ENCODE measurements at regions not wholly inside any gene's neighbourhood (a gene's known extent, or its start where the extent isn't known, plus 50 kb on each side); places are given as distances from the start of the nearest gene placed in this dataset.
"Not testable (repeated sequence)": the region's sequence is repeated elsewhere in the genome, so short reads cannot be mapped to it uniquely, and the experiment has no call there.

DNA sequence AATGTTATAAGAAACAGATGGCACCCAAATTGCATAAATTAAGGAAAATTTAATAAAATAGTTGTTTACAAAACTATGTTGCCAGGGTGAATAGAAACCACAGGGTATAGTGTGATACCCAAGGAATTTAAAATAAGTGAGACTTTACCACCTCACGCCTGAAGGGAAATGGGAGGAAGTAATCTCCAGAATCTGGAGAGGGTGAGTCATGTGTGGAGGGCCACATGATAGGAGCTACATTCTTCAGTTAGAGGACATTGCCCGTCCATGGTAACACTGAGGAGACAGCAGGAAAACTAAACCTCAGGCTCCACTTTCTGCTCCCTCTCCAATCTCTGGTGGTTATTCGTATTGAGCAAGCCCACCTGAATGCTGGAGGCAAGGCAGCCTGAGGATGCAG is 97.2 kb upstream of the NXPH2 start:
- Histone ChIP-seq H3K4me1 (ENCODE audit: insufficient read depth) (no peaks in the 10 kb centered on the region), H3K27me3 (no peaks in the 10 kb centered on the region), H3K4me3 (no peak overlapping the region), H3K36me3 (no peaks in the 10 kb centered on the region), H3K27ac (no peak overlapping the region), H3K9me3 (no peaks in the 10 kb centered on the region)
- no peak for DNase-seq
- intact Hi-C loops (cut with DNase I) = no loop called here
- TF ChIP-seq EP300 (IDR thresholded peaks at IDR 0.05) = no peak
- TF ChIP-seq, protein P1, sequence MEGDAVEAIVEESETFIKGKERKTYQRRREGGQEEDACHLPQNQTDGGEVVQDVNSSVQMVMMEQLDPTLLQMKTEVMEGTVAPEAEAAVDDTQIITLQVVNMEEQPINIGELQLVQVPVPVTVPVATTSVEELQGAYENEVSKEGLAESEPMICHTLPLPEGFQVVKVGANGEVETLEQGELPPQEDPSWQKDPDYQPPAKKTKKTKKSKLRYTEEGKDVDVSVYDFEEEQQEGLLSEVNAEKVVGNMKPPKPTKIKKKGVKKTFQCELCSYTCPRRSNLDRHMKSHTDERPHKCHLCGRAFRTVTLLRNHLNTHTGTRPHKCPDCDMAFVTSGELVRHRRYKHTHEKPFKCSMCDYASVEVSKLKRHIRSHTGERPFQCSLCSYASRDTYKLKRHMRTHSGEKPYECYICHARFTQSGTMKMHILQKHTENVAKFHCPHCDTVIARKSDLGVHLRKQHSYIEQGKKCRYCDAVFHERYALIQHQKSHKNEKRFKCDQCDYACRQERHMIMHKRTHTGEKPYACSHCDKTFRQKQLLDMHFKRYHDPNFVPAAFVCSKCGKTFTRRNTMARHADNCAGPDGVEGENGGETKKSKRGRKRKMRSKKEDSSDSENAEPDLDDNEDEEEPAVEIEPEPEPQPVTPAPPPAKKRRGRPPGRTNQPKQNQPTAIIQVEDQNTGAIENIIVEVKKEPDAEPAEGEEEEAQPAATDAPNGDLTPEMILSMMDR (IDR thresholded peaks at IDR 0.05) = no peak
- WGBS, 3 donors = 87 to 93% (median 92%) methylated on average over 3 of the region's 3 CpGs

DNA sequence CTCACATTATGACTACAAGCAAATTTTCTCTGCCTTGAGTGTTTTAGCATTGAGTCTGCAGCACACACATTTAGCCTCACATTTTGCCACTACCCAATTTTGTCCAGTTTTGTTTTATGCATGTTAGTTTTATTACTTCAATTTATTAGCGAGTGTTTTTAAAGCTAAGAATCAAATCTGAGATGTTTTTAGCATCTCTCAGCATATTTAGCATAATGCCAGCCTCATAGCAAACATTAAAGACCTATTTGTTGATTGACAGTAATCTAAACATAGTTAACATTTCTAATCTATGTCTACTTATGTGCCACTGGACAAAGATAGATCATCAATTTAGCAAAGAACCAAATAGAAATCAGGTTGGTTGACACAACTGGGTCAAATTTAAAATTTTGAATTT is 94.1 kb upstream of the NXPH2 start:
- Histone ChIP-seq H3K27me3 (no peaks in the 10 kb centered on the region), H3K4me1 (ENCODE audit: insufficient read depth) (no peaks in the 10 kb centered on the region), H3K4me3 (no peak overlapping the region), H3K36me3 (no peaks in the 10 kb centered on the region), H3K27ac (no peak overlapping the region), H3K9me3 (no peaks in the 10 kb centered on the region)
- 83 to 91% (median 87%) methylated on average over 1 of the region's 1 CpG for WGBS, 3 donors
- TF ChIP-seq, protein P1 (IDR thresholded peaks at IDR 0.05) = no peak
- no peak for TF ChIP-seq POLR2A (IDR thresholded peaks at IDR 0.05)
- TF ChIP-seq EP300 (IDR thresholded peaks at IDR 0.05) = no peak
- DNase-seq = no peak
- intact Hi-C loops (cut with DNase I) = no loop called here

DNA sequence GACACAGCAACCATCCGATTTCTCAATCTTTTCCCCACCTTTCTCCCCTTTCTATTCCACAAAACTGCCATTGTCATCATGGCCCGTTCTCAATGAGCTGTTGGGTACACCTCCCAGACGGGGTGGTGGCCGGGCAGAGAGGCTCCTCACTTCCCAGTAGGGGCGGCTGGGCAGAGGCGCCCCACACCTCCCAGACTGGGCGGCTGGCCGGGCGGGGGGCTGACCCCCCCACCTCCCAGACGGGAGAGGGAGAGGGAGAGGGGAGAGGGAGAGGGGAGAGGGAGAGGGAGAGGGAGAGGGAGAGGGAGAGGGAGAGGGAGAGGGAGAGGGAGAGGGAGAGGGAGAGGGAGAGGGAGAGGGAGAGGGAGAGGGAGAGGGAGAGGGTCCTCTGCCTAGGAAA is 91.9 kb upstream of the NXPH2 start:
- 90 to 97% (median 97%) methylated on average over 7 to 10 of the region's 10 CpGs for WGBS, 3 donors

DNA sequence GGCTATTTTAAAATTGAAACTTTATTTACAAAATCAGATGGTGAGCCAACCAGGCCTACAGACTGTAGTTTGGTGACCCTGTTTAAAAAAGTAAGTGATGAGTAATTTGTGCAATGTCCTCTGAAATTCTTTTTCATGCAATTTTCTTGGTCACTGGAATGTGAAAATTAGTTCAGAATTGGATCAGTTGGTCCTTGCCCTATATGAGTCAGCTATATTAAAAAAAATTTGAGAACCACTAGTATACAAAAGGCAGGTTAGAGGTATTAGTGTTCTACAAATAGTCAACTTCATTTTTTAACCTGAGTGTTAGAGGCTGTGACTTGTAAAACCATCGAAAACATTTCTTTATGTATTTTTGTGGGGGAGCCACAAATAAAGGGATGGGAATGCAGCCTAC is 91.1 kb upstream of the NXPH2 start:
- Histone ChIP-seq H3K27me3 (no peaks in the 10 kb centered on the region), H3K27ac (no peak overlapping the region), H3K4me1 (ENCODE audit: insufficient read depth) (no peaks in the 10 kb centered on the region), H3K4me3 (no peak overlapping the region), H3K9me3 (no peaks in the 10 kb centered on the region), H3K36me3 (no peaks in the 10 kb centered on the region)
- 87 to 94% (median 92%) methylated on average over 1 of the region's 1 CpG for WGBS, 3 donors
- DNase-seq = no peak
- no peak for TF ChIP-seq POLR2A (IDR thresholded peaks at IDR 0.05)
- TF ChIP-seq EP300 (IDR thresholded peaks at IDR 0.05) = no peak
- TF ChIP-seq, protein P1 (IDR thresholded peaks at IDR 0.05) = no peak
- intact Hi-C loops (cut with DNase I) = no loop called here

More for the DNA sequence above, 91.9 kb upstream of the NXPH2 start:
- H3K36me3 ChIP-seq; H3K4me1 ChIP-seq (ENCODE audit: insufficient read depth); H3K27ac ChIP-seq; H3K27me3 ChIP-seq; H3K4me3 ChIP-seq; intact Hi-C loops (cut with DNase I); DNase-seq; H3K9me3 ChIP-seq: not testable (repeated sequence)

DNA sequence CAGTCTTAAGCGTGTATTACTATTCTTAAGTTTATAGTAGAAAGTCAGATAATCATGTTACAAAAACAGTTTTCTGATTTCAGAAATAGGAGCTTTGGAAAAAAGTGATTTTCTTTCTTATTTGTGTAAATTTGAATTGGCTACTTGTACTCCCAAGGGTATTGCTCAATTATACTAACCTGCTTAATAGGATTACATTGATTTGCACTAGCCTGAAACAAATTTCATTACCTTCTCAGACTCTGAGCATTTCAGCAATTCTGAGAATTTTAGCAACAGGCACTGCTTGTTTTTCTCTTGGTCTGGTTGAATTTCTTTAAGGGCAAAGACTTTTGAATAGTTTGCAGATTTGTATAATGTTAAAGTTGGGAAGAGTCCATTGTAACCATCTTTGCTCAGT is 87.2 kb upstream of the NXPH2 start:
- TF ChIP-seq EP300 (IDR thresholded peaks at IDR 0.05) (no peak), POLR2A (IDR thresholded peaks at IDR 0.05) (no peak)
- TF ChIP-seq, protein P1 (IDR thresholded peaks at IDR 0.05) = no peak
- no peak overlapping the region for H3K27ac ChIP-seq
- DNase-seq = no peak
- WGBS, 3 donors = 60 to 75% (median 64%) methylated on average over 1 of the region's 1 CpG
- intact Hi-C loops (cut with DNase I) = no loop called here
- no peaks in the 10 kb centered on the region for H3K36me3 ChIP-seq
- no peaks in the 10 kb centered on the region for H3K4me1 ChIP-seq (ENCODE audit: insufficient read depth)
- H3K4me3 ChIP-seq = no peak overlapping the region
- no peaks in the 10 kb centered on the region for H3K9me3 ChIP-seq
- no peaks in the 10 kb centered on the region for H3K27me3 ChIP-seq
